Uterus (tissue), 3 donors: ENCODE measurements at regions not wholly inside any gene's neighbourhood (a gene's known extent, or its start where the extent isn't known, plus 50 kb on each side); places are given as distances from the start of the nearest gene placed in this dataset.

Source experiments
- DNase-seq, 2 donors: peaks; one replicate each; pipeline ENCODE4 v3.0.0-alpha.2; 2019 to 2020
- H3K27ac ChIP-seq, 2 donors: fragments of 200-600 bp; sonication (generic); 1 replicate in 1 of 2; 2 replicates in 1 of 2; pipeline ENCODE4 v1.5.1; 2016 to 2018
- H3K27me3 ChIP-seq, 2 donors: fragments of 200-600 bp; sonication (generic); one replicate each; pipeline ENCODE4 v1.5.1; 2018 to 2019; ENCODE audit warnings: control low read depth in 1 of 2
- H3K36me3 ChIP-seq, 2 donors: fragments of 200-600 bp; sonication (generic); one replicate each; pipeline ENCODE4 v1.5.1; 2019; ENCODE audit warnings: control low read depth in 1 of 2
- H3K4me1 ChIP-seq, 2 donors: fragments of 200-600 bp; sonication (generic); one replicate each; pipeline ENCODE4 v1.5.1; 2018 to 2019; ENCODE audit warnings: control low read depth in 1 of 2
- H3K4me3 ChIP-seq, 2 donors: fragments of 200-600 bp; sonication (generic); 1 replicate in 1 of 2; 2 replicates in 1 of 2; pipeline ENCODE4 v1.5.1; 2018 to 2019; ENCODE audit warnings: mild to moderate bottlenecking in 1 of 2
- H3K9me3 ChIP-seq, 2 donors: fragments of 200-600 bp; sonication (generic); one replicate each; pipeline ENCODE4 v1.5.1; 2019; ENCODE audit warnings: control low read depth in 1 of 2
- CTCF ChIP-seq, 4 experiments: fragments of 200-600 bp in 2 of 4; fragments of 450-650 bp in 2 of 4; sonication (generic) in 2 of 4; IDR thresholded peaks; one replicate each; pipeline ENCODE4 v1.5.1; 2016 to 2019; ENCODE audit warnings: antibody characterized with exemption in 4 of 4, mild to moderate bottlenecking in 2 of 4, moderate library complexity in 1 of 4
- POLR2A ChIP-seq, 2 donors: fragments of 450-650 bp; IDR thresholded peaks; one replicate each; pipeline ENCODE4 v1.6.1; 2016; ENCODE audit warnings: antibody characterized with exemption in 2 of 2, mild to moderate bottlenecking in 1 of 2, moderate library complexity in 1 of 2
- intact Hi-C: fragments of 100-400 bp; cut with DNase I; formaldehyde crosslinking; loops from one replicate; pipeline ENCODE4 v1.15.1; 2023; ENCODE audit warnings: low total_unique reads
- donor health status: DM: yes; HTN: yes; CAD: no.

GRCh38 chr1:244302876-244303609 lies 148.7 kb downstream of the ADSS2 start:
- Histone ChIP-seq H3K27me3 (no peaks in the 10 kb centered on the region), H3K4me3 (no peak overlapping the region), H3K9me3 (no peaks in the 10 kb centered on the region), H3K27ac (no peak overlapping the region), H3K36me3 (no peaks in the 10 kb centered on the region), H3K4me1 (no peaks in the 10 kb centered on the region)
- TF ChIP-seq POLR2A (IDR thresholded peaks at IDR 0.05) (no peak), CTCF (IDR thresholded peaks at IDR 0.05) (no peak)
- intact Hi-C loops, result no loop called here
- no peak for DNase-seq

- Histone ChIP-seq H3K9me3 (no peaks in the 10 kb centered on the region), H3K27me3 (no peaks in the 10 kb centered on the region), H3K4me3 (no peak overlapping the region), H3K27ac (no peak overlapping the region), H3K4me1 (no peaks in the 10 kb centered on the region), H3K36me3 (no peaks in the 10 kb centered on the region)
- TF ChIP-seq CTCF (IDR thresholded peaks at IDR 0.05) (no peak), POLR2A (IDR thresholded peaks at IDR 0.05) (no peak)
- no peak for DNase-seq
- intact Hi-C loops, result no loop called here
Observed at GRCh38 chr1:244303610-244303969, 148.1 kb downstream of the ADSS2 start.

GRCh38 chr1:244304156-244304555 lies 147.6 kb downstream of the ADSS2 start:
- intact Hi-C loops, result no loop called here
- Histone ChIP-seq H3K36me3 (no peaks in the 10 kb centered on the region), H3K4me3 (no peak overlapping the region), H3K4me1 (no peaks in the 10 kb centered on the region), H3K9me3 (no peaks in the 10 kb centered on the region), H3K27me3 (no peaks in the 10 kb centered on the region), H3K27ac (no peak overlapping the region)
- DNase-seq, result no peak
- TF ChIP-seq POLR2A (IDR thresholded peaks at IDR 0.05) (no peak), CTCF (IDR thresholded peaks at IDR 0.05) (no peak)

- Histone ChIP-seq H3K27ac (no peak overlapping the region), H3K4me1 (no peaks in the 10 kb centered on the region), H3K27me3 (no peaks in the 10 kb centered on the region), H3K4me3 (no peak overlapping the region), H3K36me3 (no peaks in the 10 kb centered on the region), H3K9me3 (no peaks in the 10 kb centered on the region)
- no peak for DNase-seq
- TF ChIP-seq CTCF (IDR thresholded peaks at IDR 0.05) (no peak), POLR2A (IDR thresholded peaks at IDR 0.05) (no peak)
- intact Hi-C loops, result no loop called here
Observed at GRCh38 chr1:244304656-244305055, 147.1 kb downstream of the ADSS2 start.

- H3K27ac ChIP-seq, result no peak overlapping the region
- H3K27me3 ChIP-seq, result no peaks in the 10 kb centered on the region
- intact Hi-C loops, result no loop called here
- H3K36me3 ChIP-seq, result no peaks in the 10 kb centered on the region
- TF ChIP-seq POLR2A (IDR thresholded peaks at IDR 0.05), result no peak
- TF ChIP-seq CTCF (IDR thresholded peaks at IDR 0.05), result no peak
- H3K9me3 ChIP-seq, result no peaks in the 10 kb centered on the region
- H3K4me1 ChIP-seq, result no peaks in the 10 kb centered on the region
- H3K4me3 ChIP-seq, result no peak overlapping the region
- DNase-seq, result no peak
Observed at GRCh38 chr1:244305776-244306341, 145.8 kb downstream of the ADSS2 start.
